CD4-positive, alpha-beta T cell treated with Interleukin-21 for 1 hour (primary cell): ENCODE measurements at regions not wholly inside any gene's neighbourhood (a gene's known extent, or its start where the extent isn't known, plus 50 kb on each side); places are given as distances from the start of the nearest gene placed in this dataset.

Experiments
- DNase-seq: peaks from one replicate; pipeline ENCODE4 v3.0.0-alpha.2; 2020

DNA sequence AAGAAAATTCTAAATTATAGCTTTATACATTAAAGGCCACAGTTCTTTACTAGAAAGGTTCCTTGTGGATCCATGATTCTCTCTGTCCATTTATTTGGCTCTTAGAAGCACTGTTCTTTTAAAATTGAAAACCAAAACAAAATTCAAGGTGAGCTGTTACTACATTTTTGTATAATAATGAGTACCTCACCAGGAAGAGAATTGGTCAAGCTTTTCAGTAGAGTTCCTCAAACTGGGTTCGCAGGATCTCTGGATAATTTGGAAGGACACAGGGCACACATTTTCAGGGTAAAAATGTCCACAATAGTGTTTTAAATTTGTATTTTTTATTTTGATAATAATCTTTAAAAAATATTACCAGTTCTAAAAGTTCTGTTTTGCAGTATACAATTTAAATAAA, 93.0 kb downstream of the PPP1R3A start:
- no peak for DNase-seq

DNA sequence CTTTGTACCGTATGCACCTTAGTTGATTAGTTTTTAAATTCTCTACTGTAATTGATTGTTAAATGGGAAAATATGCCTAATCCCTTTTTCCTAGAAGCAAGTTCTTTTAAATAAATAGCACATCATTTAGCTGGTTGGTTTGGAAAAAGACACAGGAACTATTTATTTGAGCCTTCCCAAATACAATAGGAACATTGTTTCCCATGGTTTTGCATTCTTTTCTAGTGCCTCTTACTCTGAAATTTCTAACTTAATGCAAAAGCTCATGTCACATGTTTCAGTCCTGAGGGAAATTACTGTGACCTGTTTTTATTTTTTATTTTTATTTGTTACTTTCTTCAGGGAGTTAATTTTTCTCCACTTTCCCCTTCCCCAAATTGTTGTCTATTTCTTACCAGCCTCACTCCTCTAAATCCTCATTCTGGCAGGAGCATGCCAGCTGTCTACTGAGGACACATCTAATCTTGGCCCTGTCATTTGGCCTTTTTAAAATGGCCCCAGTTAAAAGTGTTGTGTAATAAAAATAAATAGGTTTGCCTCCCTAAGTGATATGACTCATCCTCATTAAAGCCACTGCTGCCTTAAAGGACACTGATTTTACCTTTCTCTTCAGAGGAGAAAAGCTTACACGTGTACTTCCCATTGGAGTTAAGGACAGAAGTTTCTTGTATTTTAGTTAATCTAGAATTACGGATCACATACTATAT, 94.5 kb downstream of the PPP1R3A start:
- DNase-seq, result no peak

DNA sequence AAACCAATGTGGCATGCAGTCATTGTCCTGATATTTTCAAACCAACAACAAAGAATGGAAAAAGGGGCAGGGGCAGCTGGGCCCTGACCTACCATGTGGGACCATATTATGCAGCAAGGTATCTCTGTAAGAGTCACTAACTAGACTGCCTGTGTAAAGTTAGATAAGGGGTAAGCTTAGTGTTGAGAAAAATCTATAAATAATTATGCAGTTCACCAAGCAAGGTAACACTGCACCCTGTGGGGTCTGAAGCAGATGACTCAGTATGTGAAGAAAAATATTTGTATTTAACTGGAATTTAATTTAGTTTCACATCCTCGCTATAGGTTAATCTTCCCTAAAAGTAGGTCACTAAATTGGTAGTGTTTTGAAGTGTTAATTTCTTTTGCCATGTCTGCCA, 99.3 kb downstream of the PPP1R3A start:
- no peak for DNase-seq

DNA sequence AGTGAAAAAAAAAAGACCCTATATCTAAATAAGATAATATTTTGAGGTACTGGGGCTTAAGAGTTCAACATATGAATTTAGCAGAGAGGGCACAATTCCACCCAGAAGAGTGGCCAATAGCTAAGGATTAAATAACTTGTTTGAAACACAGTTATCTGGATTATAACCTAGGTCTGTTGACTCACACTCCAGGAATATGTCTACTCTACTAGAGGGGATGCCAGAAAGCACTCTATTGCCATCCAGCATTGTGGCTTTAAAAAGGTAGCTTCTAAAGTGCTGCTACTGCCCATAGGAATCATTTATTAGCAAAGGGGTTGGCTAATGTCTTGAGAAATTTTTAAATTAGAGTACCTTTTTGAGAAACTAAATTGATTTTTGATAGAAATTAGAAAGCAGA, 102.2 kb downstream of the PPP1R3A start:
- DNase-seq, result no peak

DNA sequence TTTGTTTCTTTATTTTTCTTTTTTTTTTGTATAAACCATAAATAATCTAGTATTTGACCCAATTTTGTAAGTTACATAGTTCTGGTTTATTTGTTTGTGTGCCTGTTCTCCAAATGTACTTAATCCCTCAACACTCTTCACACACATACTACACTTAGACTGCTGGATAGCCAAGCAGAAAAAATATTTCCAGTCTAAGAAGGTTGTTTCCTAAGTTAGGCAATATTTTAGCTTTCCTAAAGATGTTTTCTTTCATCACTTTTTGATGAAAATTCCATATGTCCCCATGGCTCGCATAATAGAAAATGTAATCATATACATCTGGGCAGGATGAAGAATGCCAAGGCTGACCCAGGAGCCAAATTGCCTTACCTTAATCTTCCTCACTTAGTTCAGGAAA, 105.3 kb downstream of the PPP1R3A start:
- no peak for DNase-seq

DNA sequence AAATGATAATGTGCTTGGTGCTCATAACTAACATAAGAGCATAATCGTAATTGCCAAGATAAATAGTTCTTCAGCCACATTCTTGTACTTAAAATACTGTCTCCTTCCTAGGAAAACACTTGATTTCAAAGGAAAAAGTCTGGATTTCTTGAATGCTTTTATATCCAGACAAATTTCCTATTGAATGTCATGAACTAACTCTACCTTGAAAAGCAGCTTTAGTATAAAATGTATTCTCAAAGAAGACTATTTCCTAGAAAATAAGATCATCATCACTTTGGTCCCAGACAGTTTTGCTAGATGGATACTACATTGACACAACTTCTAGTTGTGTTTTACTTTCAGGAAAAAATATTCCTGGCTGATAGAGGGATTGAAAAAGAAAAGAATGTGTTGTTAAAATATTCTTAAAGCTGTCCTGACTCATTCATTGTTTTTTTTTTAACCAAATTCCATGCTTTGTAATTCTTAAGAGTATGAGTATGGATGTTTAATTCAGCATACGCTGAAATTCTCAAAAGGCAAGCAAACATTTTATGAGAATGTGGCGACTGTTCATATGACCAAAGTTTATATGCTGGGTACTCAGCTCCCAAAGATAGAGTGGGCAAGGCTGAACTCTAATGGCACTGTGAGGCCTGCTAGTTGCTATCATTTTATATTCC, 106.1 kb downstream of the PPP1R3A start:
- no peak for DNase-seq

DNA sequence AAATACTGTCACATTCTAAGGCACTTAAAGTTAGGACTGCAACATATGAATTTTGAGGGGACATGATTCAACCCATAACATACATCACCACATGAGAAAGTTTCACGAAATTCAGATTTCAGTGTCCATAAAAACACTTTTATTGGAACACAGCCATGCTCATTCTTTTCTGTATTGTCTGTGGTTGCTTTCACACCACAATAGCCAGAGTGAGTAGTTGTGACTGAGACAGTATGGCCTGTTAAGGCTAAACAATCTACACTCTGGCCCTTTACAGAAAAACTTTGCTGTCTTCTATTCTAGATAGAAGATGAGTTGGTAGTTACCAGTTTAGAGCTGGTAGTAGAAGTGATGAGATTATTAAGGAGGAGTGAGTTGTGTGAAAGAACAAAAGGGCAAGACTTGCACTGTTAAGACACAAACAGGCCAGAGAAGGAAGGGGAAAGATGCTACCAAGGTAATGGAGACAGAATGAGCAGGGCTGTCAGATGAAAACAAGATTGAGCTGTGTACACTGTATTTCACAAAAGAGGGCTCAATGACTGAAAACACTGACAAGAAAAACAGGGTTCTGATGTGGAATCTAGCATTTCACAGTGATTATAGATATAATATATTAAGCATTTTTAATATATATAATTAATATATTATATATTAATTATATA, 108.6 kb downstream of the PPP1R3A start:
- no peak for DNase-seq

DNA sequence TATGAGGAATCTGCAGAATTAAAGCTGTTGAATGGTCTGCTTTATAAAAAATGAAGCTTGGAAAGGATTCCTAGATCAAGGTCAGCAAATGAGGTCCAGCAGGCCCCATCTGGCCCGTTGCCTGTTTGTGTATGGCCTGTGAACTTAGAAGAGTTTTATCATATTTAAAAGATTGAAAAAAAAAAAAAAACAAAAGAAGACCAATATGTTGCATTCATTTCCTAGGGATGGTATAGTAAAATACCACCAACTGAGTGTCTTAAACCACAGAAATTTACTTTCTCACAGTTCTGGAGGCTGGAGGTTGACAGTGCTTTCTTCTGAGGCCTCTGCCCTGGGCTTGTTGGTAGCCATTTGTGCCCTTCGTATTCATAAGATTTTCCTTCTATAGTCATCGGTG, 109.2 kb downstream of the PPP1R3A start:
- DNase-seq, result no peak

DNA sequence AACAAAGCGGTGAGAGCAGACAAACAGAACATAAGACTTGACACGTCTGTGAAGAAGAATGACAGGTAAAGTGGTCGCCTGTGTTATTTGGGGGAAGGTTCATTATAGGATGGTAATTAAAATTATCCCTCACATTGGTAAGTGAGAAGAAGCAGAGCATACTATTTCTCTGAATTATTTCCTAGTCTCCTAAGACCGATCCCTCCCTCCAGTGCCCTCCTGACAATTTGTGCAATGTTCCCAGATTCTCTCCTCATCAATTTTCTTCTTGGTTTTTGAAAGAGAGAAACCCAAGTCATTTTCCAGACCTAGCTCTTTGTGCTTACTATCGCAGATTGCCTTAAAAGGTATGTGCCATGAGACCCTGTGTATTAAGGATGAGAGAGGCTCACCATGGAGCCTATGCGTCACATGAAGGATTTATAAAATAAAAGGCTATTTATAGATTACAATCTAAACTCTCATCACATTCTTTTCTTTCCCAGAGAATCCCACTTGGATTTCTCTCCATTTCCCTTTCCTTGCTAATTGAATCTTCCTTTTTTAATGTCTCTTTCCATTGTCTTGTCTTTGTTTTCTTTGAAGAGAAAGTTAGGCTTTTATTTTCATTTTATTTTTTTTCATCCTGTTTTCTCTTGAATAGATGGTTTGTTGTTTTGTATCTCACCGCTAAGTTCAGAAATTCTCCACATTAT, 112.0 kb downstream of the PPP1R3A start:
- DNase-seq, result no peak

DNA sequence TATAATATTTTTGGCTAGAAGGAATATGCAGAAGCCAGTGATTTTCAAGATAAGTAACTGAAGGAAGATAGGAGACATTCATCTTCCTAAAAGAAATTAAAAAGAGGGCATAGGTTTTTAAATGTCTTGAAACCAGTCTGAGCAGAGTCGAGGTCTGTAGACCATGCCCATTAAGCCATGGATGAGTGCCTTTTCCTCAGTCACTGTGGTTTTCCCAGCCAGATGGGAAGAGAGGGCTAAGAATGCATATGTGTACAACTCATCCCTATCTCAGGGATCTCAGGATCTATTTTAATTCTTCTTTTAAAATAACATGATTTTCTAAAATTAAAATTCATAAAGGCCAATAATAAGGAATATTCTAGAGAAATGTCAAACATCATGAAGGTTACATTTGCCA, 112.8 kb downstream of the PPP1R3A start:
- no peak for DNase-seq

DNA sequence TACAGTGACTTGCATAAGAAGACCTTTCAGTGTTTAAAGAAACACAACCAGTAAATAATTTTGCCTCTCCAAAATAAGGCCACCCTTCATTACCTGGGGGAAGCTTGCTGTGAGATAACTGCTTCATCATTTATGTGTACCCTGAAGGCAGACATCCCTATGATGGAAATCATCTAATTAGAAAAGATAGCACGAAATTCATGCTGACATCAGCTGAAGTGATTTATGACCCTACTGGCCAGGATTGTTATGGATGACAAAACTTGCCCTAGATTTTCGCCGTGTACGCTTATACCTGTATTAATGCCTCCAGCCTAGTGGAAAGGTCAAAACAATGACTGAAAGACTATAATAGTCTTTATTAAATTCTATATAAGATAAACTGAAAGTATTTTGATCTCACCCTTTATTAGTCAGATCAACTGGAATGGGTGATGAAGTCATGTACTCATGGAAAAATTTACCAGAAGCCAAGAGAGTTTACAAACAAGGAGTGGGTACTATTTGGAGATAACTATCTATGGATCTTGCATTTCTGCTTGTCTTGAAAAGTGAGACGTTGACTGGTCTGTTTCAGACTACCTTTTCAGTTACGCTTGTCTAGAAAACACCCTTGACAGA, 114.2 kb downstream of the PPP1R3A start:
- DNase-seq, result no peak

DNA sequence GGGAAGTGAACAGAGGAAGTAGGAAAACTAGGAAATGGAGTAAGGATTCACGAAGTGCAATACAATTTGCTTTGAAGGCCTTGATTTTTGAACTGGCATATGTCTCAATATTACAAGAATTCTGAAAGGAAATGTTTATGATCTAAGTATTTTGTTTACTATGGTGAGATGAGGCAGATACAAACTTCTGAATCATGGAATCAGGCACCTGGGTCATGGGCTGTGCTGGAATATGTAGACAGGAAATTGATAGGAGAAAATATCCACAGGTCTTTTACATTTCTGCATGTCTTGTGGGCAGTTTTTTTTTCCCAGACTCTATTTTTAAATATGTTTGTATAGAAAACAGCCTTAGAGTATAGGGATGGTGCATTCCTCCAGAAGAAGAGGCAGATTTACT, 117.1 kb downstream of the PPP1R3A start:
- no peak for DNase-seq

DNA sequence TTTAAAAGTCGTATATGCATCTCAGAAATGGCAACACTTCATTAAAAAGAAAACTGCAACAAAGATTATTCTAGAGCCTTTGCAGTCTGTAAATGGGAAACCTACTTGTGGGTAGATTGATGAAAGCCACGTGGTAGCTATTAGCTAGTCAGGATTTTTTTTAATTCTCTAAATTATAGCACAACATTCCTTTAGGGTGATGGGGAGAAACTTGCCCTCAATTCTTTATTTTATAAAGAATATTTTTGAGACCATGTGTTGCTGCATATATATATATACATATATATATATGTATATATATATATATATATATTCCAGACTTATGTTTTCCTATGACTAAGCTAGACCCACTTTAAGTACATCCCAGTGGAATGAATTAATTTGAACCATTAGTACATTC, 118.0 kb downstream of the PPP1R3A start:
- DNase-seq, result no peak

DNA sequence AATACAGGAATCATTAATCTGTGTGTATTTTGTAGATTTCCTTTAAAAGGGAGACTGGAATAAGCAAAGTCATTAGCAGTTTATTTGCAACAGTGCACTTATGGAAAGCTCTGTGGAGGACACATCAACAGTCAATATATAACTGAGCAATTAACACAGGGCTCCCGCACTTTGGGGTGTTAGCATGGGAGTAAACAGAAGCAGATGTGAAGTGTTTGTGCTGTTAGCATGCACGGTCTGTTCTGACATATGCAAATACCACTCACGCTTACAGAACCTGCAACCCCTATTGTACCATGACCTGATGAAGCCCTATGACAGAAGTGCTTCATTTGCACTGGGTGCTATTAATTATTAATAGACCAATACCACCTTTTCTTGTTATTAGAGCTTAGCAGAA, 118.9 kb downstream of the PPP1R3A start:
- no peak for DNase-seq

DNA sequence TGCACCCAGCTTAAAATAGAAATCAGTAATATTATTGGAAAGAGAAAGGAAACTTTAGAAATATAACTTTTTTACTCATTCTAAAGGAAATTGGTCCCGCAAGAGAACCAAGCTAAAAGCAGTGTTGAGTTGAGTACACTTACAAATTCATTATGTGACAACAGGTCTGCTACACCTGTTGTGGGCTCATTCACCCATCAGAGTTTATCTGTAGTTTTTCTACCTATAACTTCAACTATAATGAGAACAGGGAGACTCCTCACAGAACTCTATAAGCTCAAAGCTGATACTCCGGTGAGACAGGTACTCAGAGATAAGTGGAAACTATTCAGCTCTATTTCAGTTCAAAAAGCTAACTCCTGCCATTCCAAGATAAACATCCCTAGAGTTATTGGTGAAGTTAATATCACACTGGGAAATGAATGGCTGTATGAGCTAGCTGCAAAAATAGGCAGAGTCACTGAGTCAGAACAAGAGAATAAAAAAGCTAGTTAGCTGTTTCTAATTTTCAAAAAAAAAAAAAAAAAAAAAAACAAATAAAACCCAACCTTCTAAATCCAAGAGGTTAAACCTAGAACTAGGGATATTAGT, 121.3 kb downstream of the PPP1R3A start:
- DNase-seq, result no peak

DNA sequence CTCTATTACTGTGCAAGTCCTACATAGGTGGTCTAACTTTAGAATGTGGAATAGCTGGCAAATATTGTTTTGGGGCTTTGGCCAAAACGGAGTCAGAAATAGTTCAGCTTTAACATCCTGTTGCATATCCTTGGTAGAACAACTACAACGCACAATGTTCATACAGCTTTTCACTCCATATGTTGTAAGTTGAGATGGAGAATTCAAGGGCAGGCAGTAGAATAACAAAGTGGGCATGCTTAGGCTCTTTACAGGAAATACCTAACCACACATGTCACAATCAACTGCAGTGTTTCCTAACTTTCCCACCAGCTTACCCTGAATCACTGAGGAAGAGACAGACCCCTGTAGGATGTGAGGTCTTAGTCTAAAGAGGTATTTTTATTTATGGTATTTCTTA, 122.3 kb downstream of the PPP1R3A start:
- DNase-seq, result no peak

DNA sequence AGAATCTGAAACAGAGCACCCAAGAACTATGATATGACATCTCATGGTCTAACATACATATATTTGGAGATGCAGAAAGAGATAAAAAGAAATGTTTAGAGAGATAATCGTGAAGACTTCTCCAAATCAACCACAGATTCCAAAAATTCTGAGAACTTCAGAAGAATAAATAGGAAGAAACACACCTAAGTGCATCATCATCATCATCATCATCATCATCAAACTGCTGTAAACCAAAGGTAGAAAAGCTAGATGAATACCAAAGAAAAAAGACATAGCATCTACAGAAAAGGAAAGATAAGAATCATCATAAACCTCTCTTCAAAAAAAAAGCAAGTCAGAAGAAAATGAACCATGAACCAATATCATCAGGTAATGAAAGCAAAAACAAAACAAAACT, 124.2 kb downstream of the PPP1R3A start:
- no peak for DNase-seq

DNA sequence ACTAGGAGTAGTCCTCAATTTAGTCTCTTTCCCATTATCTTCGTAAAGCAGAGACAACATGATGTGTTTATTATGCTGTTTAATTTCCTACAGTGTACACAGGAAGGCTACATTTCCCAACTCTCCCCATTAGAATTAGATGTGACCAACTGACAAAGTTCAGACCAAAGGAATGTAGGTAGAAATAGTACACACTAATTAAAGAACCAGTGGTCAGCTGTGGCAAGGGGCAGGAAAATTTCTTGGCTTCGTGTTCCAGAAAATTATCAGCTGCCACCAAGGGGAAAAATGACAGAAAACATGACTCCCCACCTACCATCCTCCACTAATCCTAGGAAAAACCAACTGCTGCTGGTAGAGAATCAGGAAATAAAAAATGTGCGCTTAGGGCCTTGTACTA, 125.6 kb downstream of the PPP1R3A start:
- DNase-seq, result no peak

DNA sequence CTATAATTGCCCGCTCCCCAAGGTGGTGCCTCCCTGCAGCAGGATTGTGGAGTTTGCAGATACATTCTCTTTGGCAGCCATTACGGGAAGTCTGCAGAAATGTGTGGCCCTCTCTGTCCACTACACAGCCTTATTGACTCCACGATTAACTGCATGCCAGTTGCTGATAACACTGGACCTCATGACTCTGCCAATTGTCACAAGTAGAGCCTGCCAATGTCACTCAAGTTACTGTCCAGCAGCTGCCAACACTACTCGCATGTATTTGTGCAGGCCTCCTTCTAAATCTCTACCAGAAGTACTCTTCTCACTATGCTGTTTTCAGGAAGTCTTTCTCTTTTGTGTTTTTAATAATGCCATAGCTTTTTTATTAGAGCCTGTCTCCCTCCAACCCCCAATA, 128.8 kb downstream of the PPP1R3A start:
- DNase-seq, result no peak

DNA sequence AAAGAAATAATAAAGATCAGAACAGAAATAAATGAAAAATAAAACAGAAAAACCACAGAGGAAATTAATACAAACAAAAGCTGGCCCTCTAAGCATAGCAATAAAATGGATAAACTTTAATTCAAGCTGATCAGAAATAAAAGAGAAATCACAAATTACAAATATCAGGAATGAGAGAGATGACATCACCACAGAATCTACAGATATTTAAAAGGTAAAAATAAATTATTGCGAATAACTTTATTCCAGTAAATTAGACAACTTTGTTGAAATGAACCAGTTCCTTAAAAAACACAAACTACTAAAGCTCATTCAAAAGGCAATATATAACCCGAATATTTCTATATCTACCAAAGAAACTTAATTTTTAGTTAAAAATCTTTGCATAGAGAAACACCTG, 131.7 kb downstream of the PPP1R3A start:
- no peak for DNase-seq

DNA sequence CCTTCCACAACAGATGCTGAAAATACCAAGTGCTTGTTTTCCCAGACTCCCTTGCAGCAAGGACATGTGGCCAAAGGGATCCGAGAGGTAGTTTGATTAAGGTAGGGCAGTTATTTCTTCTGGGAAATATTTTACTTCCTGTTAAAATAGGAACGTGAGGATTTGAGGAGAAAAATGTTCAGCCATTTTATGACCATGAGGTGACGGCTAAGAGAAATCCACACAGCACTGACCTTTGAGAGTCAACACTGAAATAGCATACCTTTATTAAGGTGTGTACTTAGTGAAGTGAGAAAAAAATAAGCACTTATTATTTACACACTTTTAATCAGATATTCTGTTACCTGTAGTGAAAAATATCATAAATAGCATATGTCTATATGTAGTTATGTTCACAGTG, 133.9 kb downstream of the PPP1R3A start:
- no peak for DNase-seq

DNA sequence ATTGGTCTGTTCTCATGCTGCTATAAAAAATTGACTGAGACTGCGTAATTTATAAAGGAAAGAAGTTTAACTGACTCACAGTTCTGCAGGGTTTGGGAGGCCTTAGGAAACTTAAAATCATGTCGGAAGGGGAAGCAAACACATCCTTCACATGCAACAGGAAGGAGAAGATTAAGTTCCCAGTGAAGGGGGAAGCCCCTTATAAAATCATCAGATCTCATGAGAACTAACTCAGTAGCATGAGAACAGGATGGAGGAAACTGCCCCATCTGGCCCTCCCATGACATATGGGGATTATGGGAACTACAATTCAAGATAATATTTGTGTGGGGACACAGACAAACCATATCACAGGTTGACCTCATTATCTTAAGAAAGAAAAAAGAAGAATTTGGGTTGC, 134.5 kb downstream of the PPP1R3A start:
- DNase-seq, result no peak

DNA sequence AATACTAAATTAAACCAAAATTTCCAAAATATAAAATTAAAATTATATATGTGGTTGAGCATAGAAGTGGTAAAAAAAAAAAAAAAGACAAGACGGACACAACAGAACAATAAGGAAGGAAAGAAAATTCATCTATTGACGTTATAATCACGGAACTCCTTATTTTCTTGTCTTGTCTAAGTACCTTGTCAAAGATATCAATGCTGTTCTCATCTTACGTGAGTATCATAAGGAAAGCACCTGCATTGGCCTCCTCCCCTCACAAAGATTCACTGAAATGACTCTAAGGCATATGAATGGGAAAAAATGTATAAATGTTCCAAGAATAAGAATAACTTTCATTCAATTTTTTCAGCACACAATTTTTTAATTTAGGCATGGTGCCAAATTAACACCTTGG, 135.4 kb downstream of the PPP1R3A start:
- no peak for DNase-seq
